Heart left ventricle (tissue), 16 donors: ENCODE measurements at regions not wholly inside any gene's neighbourhood (a gene's known extent, or its start where the extent isn't known, plus 50 kb on each side); places are given as distances from the start of the nearest gene placed in this dataset.

Experiments
- ATAC-seq, 4 donors: fragments of 200-7000 bp; cut with Tn5 transposase; one replicate each; pipeline ENCODE4 v1.9.1; 2020 to 2022; ENCODE audit warnings: moderate library complexity in 4 of 4, mild to moderate bottlenecking in 3 of 4, moderate number of reproducible peaks in 1 of 4
- DNase-seq, 5 donors: peaks; one replicate each; pipeline ENCODE4 v3.0.0-alpha.2; 2020
- H3K27ac ChIP-seq, 12 donors: fragments of 200-600 bp; sonication (generic) in 4 of 12; one replicate each; pipeline versions ENCODE4 v1.5.0 to v1.8.0; 2016 to 2022; ENCODE audit warnings: mild to moderate bottlenecking in 2 of 12
- H3K27me3 ChIP-seq, 9 donors: fragments of 200-600 bp; sonication (generic) in 2 of 9; one replicate each; pipeline versions ENCODE4 v1.5.1 to v1.8.0; 2016 to 2022; ENCODE audit warnings: mild to moderate bottlenecking in 3 of 9
- H3K36me3 ChIP-seq, 9 donors: fragments of 200-600 bp; sonication (generic) in 2 of 9; one replicate each; pipeline versions ENCODE4 v1.5.0 to v1.8.0; 2018 to 2022; ENCODE audit warnings: mild to moderate bottlenecking in 2 of 9
- H3K4me1 ChIP-seq, 12 donors: fragments of 200-600 bp; sonication (generic) in 4 of 12; one replicate each; pipeline versions ENCODE4 v1.5.0 to v1.8.0; 2016 to 2022; ENCODE audit warnings: mild to moderate bottlenecking in 3 of 12
- H3K4me3 ChIP-seq, 12 donors: fragments of 200-600 bp; sonication (generic) in 4 of 12; one replicate each; pipeline versions ENCODE4 v1.5.0 to v1.8.0; 2017 to 2022; ENCODE audit warnings: mild to moderate bottlenecking in 9 of 12, moderate library complexity in 4 of 12
- H3K9me3 ChIP-seq, 12 donors: fragments of 200-600 bp; sonication (generic) in 4 of 12; one replicate each; pipeline versions ENCODE4 v1.5.0 to v1.8.0; 2016 to 2022; ENCODE audit warnings: mild to moderate bottlenecking in 1 of 12
- CTCF ChIP-seq, 12 donors: fragments of 200-600 bp; sonication (generic) in 4 of 12; IDR thresholded peaks; one replicate each; pipeline versions ENCODE4 v1.5.0 to v1.8.0; 2018 to 2022; ENCODE audit warnings: antibody characterized with exemption in 12 of 12, mild to moderate bottlenecking in 5 of 12
- POLR2A ChIP-seq, 2 donors: fragments of 450-650 bp; IDR thresholded peaks; one replicate each; pipeline ENCODE4 v1.6.1; 2017; ENCODE audit warnings: antibody characterized with exemption in 2 of 2, mild to moderate bottlenecking in 2 of 2, moderate library complexity in 2 of 2
- WGBS, 4 donors: extraction: QIAGEN DNeasy Blood & Tissue Kit in 2 of 4; methylation state at CpG; one replicate each; pipeline versions ENCODE4 v1.1.5 to v1.1.7; 2013 to 2018; 5-methylcytosine and 5-hydroxymethylcytosine counted together
- intact Hi-C, 10 donors: fragments of 100-400 bp; cut with DNase I; formaldehyde crosslinking; loops; one replicate each; pipeline versions ENCODE4 v1.11.1 to v1.14.2; 2022
- donor health status: ischemic (EF 13 %, LVEDD 7.1; RV severe dilation, severe dysfunction).
- donor health status: healthy with polysubstance abuse.
- donor health status: DM: no; HTN: yes; CAD: no.
- donor health status: DM: no; HTN: no; CAD: no.
- donor health status: ischemic (EF 25% LVEDD 6.9; RV normal size, moderate dysfunction).
- donor health status: ischemic (EF 25% LVEDD 5.7; RV mildly dilated, moderate dysfunction).
- donor health status: healthy.
- donor health status: DM: yes; HTN: yes; CAD: no.
- donor health status: ischemic (EF 35%, LVEDD 5.7; RV mildly dilated, moderate dysfunction).
- donor health status: nonischemic (EF 11% LVEDD 7.7; RV severe dilation, severe dysfunction).
- donor health status: DM: yes; HTN: yes; CAD: no.
- donor health status: PGD.
- donor health status: ischemic (EF 29% LVEDD 5.4; RV normal size, mild dysfunction).
- donor health status: nonischemic (EF 23%, LVEDD 6.1; RV moderate dilation, normal function).

DNA sequence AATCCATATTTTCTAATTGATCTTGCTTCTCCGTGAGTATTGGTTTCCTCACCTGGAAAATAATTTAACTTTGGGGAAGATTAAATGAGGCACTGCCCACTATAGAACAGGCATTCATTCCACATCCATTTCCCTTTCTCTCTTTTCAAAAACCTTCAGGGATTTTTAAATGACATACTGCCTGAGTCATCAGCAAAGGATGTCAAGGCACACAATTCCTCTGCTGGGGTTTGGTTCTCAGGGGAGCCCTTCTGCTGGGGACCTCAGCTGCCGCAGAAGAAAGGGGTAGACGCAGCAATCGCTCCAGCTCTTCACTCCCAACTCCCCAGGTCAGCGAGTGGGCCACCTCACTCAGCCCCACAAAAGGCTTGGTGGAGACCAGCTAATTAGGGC, 90.7 kb upstream of the BACH2 start:
- H3K9me3 ChIP-seq, result no peaks in the 10 kb centered on the region
- ATAC-seq (no peak), DNase-seq (no peak)
- 72 to 88% (median 76%) methylated on average over 5 of the region's 5 CpGs for WGBS, 4 donors
- no peaks in the 10 kb centered on the region for H3K27me3 ChIP-seq
- intact Hi-C loops, result loop anchor here in 3 of 10 donors (5.0 kb wide), 3 partner anchors 90 to 415 kb away; partner anchors contain the start of gene BACH2 (in 1 of the 3)
- TF ChIP-seq CTCF (IDR thresholded peaks at IDR 0.05) (no peak), POLR2A (IDR thresholded peaks at IDR 0.05) (no peak)
- H3K27ac ChIP-seq, result no peak overlapping the region
- H3K36me3 ChIP-seq, result no peaks in the 10 kb centered on the region
- H3K4me3 ChIP-seq, result no peak overlapping the region
- H3K4me1 ChIP-seq, result peaks cover 0 to 3% (median 0%) of the 10 kb centered on the region in 12 donors

DNA sequence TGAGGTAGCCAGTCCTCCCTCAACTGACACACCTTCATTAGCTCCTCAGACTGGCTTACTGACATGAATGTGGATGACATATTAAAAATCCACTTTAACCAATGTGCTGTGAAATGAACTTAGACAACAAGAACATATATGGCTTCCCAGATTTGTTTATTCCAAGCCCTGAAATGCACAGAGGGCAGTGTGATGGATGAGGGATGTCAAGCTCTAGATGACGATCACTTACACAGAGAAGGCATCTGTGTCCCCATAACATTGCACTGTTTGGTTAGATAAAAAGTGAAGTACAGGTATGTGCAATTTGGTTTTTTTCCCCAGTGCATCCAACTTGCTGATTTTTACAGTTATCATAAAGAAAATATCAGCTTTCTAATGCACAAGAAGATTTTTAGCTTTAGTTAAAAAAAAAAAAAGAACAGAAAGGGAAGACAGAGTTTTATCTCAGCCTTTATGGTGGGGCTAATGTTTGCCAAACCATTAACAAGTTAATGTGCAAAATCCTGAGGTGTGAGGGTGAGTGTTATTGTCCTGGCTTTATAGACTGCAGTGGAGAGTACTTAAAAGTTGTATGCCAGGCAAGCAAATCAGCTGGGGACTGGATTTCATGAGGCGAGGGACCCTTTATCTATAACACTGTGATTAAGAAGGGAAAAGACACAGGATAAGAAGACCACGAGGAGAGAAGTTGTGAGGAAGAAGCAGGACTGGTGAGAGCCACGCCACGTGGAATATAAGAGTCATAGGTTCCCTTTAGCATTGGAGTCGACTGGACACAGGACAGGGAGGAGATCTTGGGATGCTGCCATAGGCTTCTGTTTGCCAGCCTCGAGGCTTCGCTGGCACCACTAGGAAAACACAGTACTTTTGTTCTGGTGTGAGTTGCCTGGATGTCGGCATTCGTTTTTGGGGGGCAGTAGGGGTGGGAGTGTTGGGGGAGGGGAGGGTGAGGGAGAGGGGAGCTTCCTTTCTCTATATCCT, 90.0 kb upstream of the BACH2 start:
- 34 to 41% (median 38%) methylated on average over 10 of the region's 10 CpGs for WGBS, 4 donors

DNA sequence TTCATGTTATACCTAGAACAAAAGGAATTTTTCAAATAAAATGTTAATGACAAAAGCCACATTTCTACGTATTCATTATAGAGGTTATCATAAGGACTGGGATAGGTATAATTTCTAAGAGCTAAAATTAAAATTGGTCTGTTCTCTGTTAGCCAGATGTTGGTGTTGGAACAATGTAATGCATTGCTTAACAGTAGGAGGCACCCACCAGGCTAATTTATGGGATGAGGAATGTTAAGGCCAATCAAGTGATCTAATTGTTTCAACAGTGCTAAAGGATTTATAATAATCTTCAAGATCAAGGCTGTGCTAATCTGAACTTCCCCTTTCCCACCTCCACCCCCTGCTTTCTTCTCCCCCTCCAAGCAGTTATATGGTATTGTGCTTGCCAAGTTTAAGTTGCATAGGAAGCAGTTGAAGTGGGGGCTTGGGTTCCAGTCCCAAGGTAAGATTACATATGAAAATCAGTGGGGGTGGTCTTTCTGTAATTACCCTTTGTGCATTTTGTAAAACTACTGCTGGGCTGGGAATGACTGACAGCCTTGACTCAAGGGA, 89.2 kb upstream of the BACH2 start:
- no peak overlapping the region for H3K27ac ChIP-seq
- no peaks in the 10 kb centered on the region for H3K27me3 ChIP-seq
- no peaks in the 10 kb centered on the region for H3K36me3 ChIP-seq
- ATAC-seq, result no peak
- no peak overlapping the region for H3K4me3 ChIP-seq
- no peak for DNase-seq
- 87 to 96% (median 94%) methylated on average over 1 of the region's 1 CpG for WGBS, 4 donors
- intact Hi-C loops, result loop anchor here in 3 of 10 donors (5.0 kb wide), 3 partner anchors 89 to 414 kb away; partner anchors contain the start of gene BACH2 (in 1 of the 3)
- no peaks in the 10 kb centered on the region for H3K9me3 ChIP-seq
- peaks cover 0 to 3% (median 0%) of the 10 kb centered on the region in 12 donors for H3K4me1 ChIP-seq
- no peak for TF ChIP-seq CTCF (IDR thresholded peaks at IDR 0.05)
- no peak for TF ChIP-seq POLR2A (IDR thresholded peaks at IDR 0.05)

More for the DNA sequence above, 90.0 kb upstream of the BACH2 start:
- ATAC-seq, result peak in 3 of 4 donors; percentile 75 to 78 (median 76)
- H3K9me3 ChIP-seq, result no peaks in the 10 kb centered on the region
- H3K4me3 ChIP-seq, result no peak overlapping the region
- peaks cover 0 to 3% (median 0%) of the 10 kb centered on the region in 12 donors for H3K4me1 ChIP-seq
- TF ChIP-seq CTCF (IDR thresholded peaks at IDR 0.05), result no peak
- TF ChIP-seq POLR2A (IDR thresholded peaks at IDR 0.05), result no peak
- H3K27ac ChIP-seq, result no peak overlapping the region
- peak in 1 of 5 donors; percentile 18 for DNase-seq
- H3K36me3 ChIP-seq, result no peaks in the 10 kb centered on the region
- intact Hi-C loops, result loop anchor here in 3 of 10 donors (5.0 kb wide), 3 partner anchors 89 to 414 kb away; partner anchors contain the start of gene BACH2 (in 1 of the 3)
- H3K27me3 ChIP-seq, result no peaks in the 10 kb centered on the region

GRCh38 chr6:90384720-90385119, 88.1 kb upstream of the BACH2 start:
- Histone ChIP-seq H3K4me3 (no peak overlapping the region), H3K27me3 (no peaks in the 10 kb centered on the region), H3K36me3 (no peaks in the 10 kb centered on the region), H3K27ac (no peak overlapping the region), H3K9me3 (no peaks in the 10 kb centered on the region), H3K4me1 (peaks cover 0 to 3% (median 0%) of the 10 kb centered on the region in 12 donors)
- 72 to 85% (median 74%) methylated on average over 5 of the region's 5 CpGs for WGBS, 4 donors
- intact Hi-C loops, result loop anchor here in 3 of 10 donors (5.0 kb wide), 3 partner anchors 87 to 412 kb away; partner anchors contain the start of gene BACH2 (in 1 of the 3)
- no peak for DNase-seq
- no peak for ATAC-seq
- no peak for TF ChIP-seq POLR2A (IDR thresholded peaks at IDR 0.05)
- no peak for TF ChIP-seq CTCF (IDR thresholded peaks at IDR 0.05)
